ENCODE measurements at regions not wholly inside any gene's neighbourhood (a gene's known extent, or its start where the extent isn't known, plus 50 kb on each side); places are given as distances from the start of the nearest gene placed in this dataset.

GRCh38 chr5:93890657-93891056 is 149.3 kb upstream of the POU5F2 start:
- Histone ChIP-seq H3K23me2 (ENCODE audit: insufficient read length, low read depth, low read length, poor library complexity, severe bottlenecking) (no peaks in the 10 kb centered on the region), H2BK15ac (ENCODE audit: low read depth, low read length) (no peak overlapping the region), H3K18ac (ENCODE audit: insufficient read length, low read depth, low read length) (no peak overlapping the region), H3K14ac (ENCODE audit: insufficient read depth, low read length) (no peak overlapping the region), H3K27me3 (ENCODE audit: insufficient read depth, low read length) (no peaks in the 10 kb centered on the region), H3K4me1 (ENCODE audit: insufficient read depth, low read length) (no peaks in the 10 kb centered on the region), H4K8ac (replicated peaks; ENCODE audit: insufficient read length, low read depth, low read length) (no peak overlapping the region), H3K23ac (ENCODE audit: insufficient read length, low read depth, low read length) (no peak overlapping the region), H3K79me2 (ENCODE audit: insufficient read depth, low read length) (no peaks in the 10 kb centered on the region), H3K56ac (ENCODE audit: insufficient read length, low read depth, low read length) (no peak overlapping the region), H3T11ph (ENCODE audit: low read length) (no peak overlapping the region), H2BK120ac (ENCODE audit: low read depth, low read length, poor library complexity, severe bottlenecking) (no peak overlapping the region), H2BK20ac (ENCODE audit: low read depth, low read length, poor library complexity, severe bottlenecking) (no peak overlapping the region), H4K91ac (ENCODE audit: insufficient read length, low read depth, low read length) (no peak overlapping the region), H3K9ac (ENCODE audit: extremely low read depth, insufficient read length, low read length) (no peak overlapping the region), H3K27ac (ENCODE audit: insufficient read length, low read depth, low read length) (no peak overlapping the region), H2AFZ (ENCODE audit: low read length) (no peak overlapping the region), H3K79me1 (ENCODE audit: insufficient read depth, low read depth, low read length, poor library complexity, severe bottlenecking) (no peaks in the 10 kb centered on the region), H2AK5ac (ENCODE audit: insufficient read length, low read length) (no peak overlapping the region), H3K9me3 (ENCODE audit: control insufficient read depth, low read depth, low read length) (no peaks in the 10 kb centered on the region), H4K5ac (ENCODE audit: insufficient read length, low read depth, low read length) (no peak overlapping the region), H3K4ac (ENCODE audit: low read depth, low read length) (no peak overlapping the region), H2BK12ac (ENCODE audit: insufficient read length, low read depth, low read length) (no peak overlapping the region), H3K4me2 (ENCODE audit: insufficient read depth, insufficient read length, low read length) (no peak overlapping the region), H2BK5ac (ENCODE audit: insufficient read length, low read length) (no peak overlapping the region), H4K20me1 (ENCODE audit: control insufficient read depth, insufficient read depth, insufficient read length) (no peaks in the 10 kb centered on the region)
- Mint-ChIP-seq H3K36me3 (ENCODE audit: insufficient read depth in 1 of 3, low read depth in 3 of 3) (no peaks in the 10 kb centered on the region), H3K27me3 (ENCODE audit: low read depth) (no peaks in the 10 kb centered on the region), H3K4me3 (no peak overlapping the region), H3K4me1 (peaks cover 3% of the 10 kb centered on the region in 2 experiments; a peak in 2 of 4 replicates), H3K27ac (0 out of 7 replicates have a peak overlapping the region, but pooled peaks of 1 of the 3 experiments have one; percentile 5), H3K9me3 (no peaks in the 10 kb centered on the region)
- TF ChIP-seq CTCF (conservative IDR thresholded peaks at IDR 0.05) = no peak
- no peak for DNase-seq
- WGBS (ENCODE audit: extremely low coverage, insufficient read length, low lambda C conversion rate) = no CpG with 5 or more reads among the region's 4 CpGs

Measured in H9 (cell line).